Hepatocyte (in vitro differentiated cells): ENCODE measurements at regions not wholly inside any gene's neighbourhood (a gene's known extent, or its start where the extent isn't known, plus 50 kb on each side); places are given as distances from the start of the nearest gene placed in this dataset.

ENCODE experiments used
- CTCF ChIP-seq: fragments of 200-600 bp; sonication (generic); IDR thresholded peaks from 2 replicates; pipeline ENCODE4 v1.5.1; 2016; ENCODE audit warnings: antibody characterized with exemption, mild to moderate bottlenecking; ENCODE audit not compliant: poor library complexity
- EZH2 ChIP-seq: fragments of 200-600 bp; sonication (generic); IDR thresholded peaks from 2 replicates; pipeline ENCODE4 v1.6.1; 2016; ENCODE audit warnings: antibody characterized with exemption, mild to moderate bottlenecking, borderline replicate concordance
- EZH2phosphoT487 ChIP-seq: fragments of 200-600 bp; sonication (generic); IDR thresholded peaks from one replicate; pipeline ENCODE4 v1.6.1; 2018; ENCODE audit warnings: antibody characterized with exemption, mild to moderate bottlenecking, low read depth, moderate library complexity; ENCODE audit not compliant: unreplicated experiment, severe bottlenecking

DNA sequence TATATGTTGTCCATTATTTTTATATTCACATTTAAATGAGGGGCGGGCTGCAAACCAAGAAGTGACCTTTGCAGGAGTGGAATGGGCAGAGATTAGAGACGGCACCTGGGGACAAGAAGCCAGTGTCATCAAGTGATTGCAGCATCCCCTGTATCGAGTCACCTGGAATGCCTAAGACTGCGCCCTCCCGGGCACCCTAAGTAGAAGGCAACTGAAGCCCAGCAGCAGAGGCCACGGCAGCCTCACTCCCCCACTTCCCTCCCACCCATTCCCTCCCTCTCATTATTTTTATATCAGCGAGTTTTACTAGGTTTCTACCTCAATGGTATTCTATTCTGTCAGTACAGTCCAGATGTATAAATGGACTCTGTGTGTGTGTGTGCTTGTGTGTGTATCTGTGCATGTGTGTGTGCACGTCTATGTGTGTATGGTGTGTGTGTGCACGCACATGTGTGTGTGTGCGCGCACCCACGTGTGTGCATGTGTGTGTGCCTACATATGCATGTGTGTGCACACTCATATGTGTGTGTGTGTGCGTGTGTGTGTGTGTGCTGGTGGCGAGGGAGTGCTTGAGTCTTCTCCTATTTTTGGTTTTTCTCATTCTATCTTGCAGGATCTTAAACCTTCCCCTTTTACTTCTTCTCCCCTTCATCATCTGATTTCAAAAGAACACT lies 106.8 kb upstream of the SLC66A3 start:
- no peak for TF ChIP-seq CTCF
- no peak for TF ChIP-seq EZH2
- TF ChIP-seq EZH2phosphoT487, result no peak
